H1 (cell line): ENCODE measurements at regions not wholly inside any gene's neighbourhood (a gene's known extent, or its start where the extent isn't known, plus 50 kb on each side); places are given as distances from the start of the nearest gene placed in this dataset.

Experiments
- HDAC2 ChIP-seq, 2 experiments: fragments of 300-600 bp in 1 of 2; sonication (generic) in 1 of 2; IDR thresholded peaks; 2 replicates each; pipeline ENCODE4 v1.6.1; 2011 to 2012; ENCODE audit warnings: low read depth in 2 of 2, low read length in 2 of 2, mild to moderate bottlenecking in 2 of 2, moderate library complexity in 2 of 2, borderline replicate concordance in 1 of 2, inconsistent platforms in 1 of 2
- SIN3A ChIP-seq, 2 experiments: IDR thresholded peaks in 1 of 2; conservative IDR thresholded peaks in 1 of 2; 2 replicates each; pipeline ENCODE4 v1.6.1; 2011 to 2012; ENCODE audit warnings: low read length in 2 of 2, improper control_type of control experiment in 1 of 2, low read depth in 1 of 2, mild to moderate bottlenecking in 1 of 2

- TF ChIP-seq HDAC2 (IDR thresholded peaks at IDR 0.05; ENCODE audit: borderline replicate concordance in 1 of 2, low read depth in 2 of 2, low read length in 2 of 2) = no peak
- no peak for TF ChIP-seq SIN3A (conservative IDR thresholded peaks at IDR 0.05 in 1 of 2, IDR thresholded peaks at IDR 0.05 in 1 of 2; ENCODE audit: low read depth in 1 of 2, low read length in 2 of 2)
- TF ChIP-seq, all 59 proteins: peak for 0
Measured at GRCh38 chr5:40025586-40025985, 600.8 kb upstream of the DAB2 start (continued).
